ENCODE measurements at regions not wholly inside any gene's neighbourhood (a gene's known extent, or its start where the extent isn't known, plus 50 kb on each side); places are given as distances from the start of the nearest gene placed in this dataset.
A peak's percentile ranks its signal among the peaks of the same experiment; 100 is the strongest.
"Not testable (repeated sequence)": the region's sequence is repeated elsewhere in the genome, so short reads cannot be mapped to it uniquely, and the experiment has no call there.

- FAIRE-seq (no peak), DNase-seq (ENCODE audit: low spot score) (no peak)
Observed at GRCh38 chr18:60892441-60892840, 440.8 kb upstream of the CDH20 start.

DNA sequence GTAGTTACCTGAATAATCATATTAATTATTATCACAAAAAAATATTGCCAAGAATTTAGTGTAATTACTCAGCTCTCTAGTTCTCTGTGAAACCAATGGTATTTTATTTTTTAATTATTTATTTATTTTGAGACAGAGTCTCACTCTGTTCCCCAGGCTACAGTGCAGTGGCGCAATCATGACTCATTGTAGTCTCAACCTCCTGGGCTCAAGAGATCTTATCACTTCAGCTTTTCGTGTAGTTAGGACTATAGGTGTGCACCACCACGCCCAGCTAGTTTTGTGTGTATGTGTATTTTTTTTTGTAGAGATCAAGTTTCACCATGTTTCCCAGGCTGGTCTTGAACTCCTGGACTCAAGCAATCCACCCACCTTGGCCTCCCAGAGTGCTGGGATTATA is 440.4 kb upstream of the CDH20 start:
- no peak for FAIRE-seq
- peak; percentile 16 for DNase-seq (ENCODE audit: low spot score)

GRCh38 chr18:60893355-60894097 is 439.7 kb upstream of the CDH20 start:
- no peak for FAIRE-seq

GRCh38 chr18:60894254-60894945 is 438.8 kb upstream of the CDH20 start:
- DNase-seq (ENCODE audit: low spot score) (no peak), FAIRE-seq (no peak)

More at GRCh38 chr18:60893355-60894097, 439.7 kb upstream of the CDH20 start:
- no peak for DNase-seq (ENCODE audit: low spot score)

DNA sequence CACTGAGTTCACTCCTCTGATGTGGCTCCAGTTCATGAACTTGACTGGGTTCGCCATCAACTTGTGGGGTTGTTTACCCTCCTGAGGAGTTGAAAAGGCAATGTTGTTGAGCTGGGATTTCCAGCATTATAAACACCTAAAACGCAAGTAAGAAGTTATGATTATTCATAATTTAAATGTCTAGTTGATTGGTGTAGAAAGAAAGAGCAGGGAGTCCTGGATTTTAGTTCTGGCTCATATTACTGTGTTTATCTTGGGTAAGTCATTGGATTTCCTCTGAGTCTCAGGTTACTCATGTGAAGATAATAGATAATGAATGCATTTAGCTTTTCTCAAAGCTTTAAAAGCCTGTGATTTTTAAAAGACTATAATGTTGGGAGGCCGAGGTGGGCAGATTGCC is 438.0 kb upstream of the CDH20 start:
- FAIRE-seq = no peak
- DNase-seq (ENCODE audit: low spot score) = no peak

- DNase-seq (ENCODE audit: low spot score) = no peak
- no peak for FAIRE-seq
Observed at GRCh38 chr18:60898111-60898510, 435.1 kb upstream of the CDH20 start.

- DNase-seq (ENCODE audit: low spot score) (no peak), FAIRE-seq (no peak)
Observed at GRCh38 chr18:60905699-60906098, 427.5 kb upstream of the CDH20 start.

DNA sequence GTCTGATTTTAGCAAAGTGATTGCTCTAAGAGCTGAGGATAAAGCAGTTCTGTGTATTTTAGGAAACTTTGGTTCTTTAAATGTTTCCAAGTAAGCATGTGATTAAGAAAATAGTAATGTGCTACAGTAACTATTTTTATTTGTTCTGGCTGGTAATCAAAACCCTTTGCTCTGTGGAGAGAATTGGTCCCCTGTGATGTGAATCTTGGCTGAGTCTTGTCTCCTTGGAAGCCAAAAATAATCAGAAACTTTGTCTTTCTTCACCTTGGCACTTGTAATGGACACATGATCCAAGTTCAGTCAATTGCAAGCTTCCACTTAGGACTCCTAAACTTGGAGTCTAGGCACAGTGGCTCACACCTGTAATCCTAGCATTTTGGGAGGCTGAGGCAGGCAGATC is 422.7 kb upstream of the CDH20 start:
- DNase-seq (ENCODE audit: low spot score) (no peak), FAIRE-seq (no peak)

- FAIRE-seq = no peak
- DNase-seq (ENCODE audit: low spot score) = no peak
Observed at GRCh38 chr18:60911504-60911903, 421.7 kb upstream of the CDH20 start.

DNA sequence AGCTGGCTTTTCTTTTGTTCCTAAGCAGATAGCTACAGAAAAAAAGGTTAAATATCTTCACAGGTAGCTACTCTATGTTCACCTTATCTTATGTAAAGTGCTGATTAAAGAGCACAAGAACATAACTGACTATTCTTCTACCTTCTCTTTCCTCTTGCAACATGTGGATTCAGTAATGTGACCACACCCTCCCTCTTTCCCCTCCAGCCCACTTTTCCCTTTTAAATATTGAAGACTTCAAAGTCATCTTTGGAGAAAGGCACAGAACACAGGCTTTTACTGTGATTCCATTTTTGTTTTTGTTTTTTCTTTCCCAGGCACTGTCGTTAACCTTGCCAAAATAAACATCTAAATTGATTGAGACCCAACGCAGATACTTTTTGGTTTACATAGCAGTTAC is 418.1 kb upstream of the CDH20 start:
- DNase-seq (ENCODE audit: low spot score) (no peak), FAIRE-seq (no peak)

GRCh38 chr18:60918862-60919261 is 414.4 kb upstream of the CDH20 start:
- FAIRE-seq; DNase-seq (ENCODE audit: low spot score): not testable (repeated sequence)

DNA sequence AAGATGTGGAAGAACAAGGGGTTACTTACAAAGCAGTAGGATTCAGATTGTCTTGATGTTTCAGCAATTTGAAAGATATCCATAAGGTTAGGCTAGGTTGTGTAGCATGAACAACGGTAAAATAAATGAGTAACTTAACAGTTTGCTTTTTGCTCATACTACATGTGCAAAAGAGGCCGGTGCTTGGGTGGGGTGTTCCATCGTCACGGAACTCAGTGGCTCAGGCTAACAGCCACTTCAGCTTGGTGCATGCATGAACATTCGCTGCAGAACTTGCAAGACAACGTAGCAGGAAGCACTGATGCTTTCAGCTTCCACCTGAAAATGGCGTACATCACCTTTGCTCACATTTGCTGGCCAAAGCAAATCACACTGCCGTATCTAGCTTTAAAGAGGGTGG is 407.3 kb upstream of the CDH20 start:
- DNase-seq (ENCODE audit: low spot score) = no peak
- no peak for FAIRE-seq

- DNase-seq (ENCODE audit: low spot score) = no peak
- FAIRE-seq = no peak
Observed at GRCh38 chr18:60929966-60930365, 403.3 kb upstream of the CDH20 start.

DNA sequence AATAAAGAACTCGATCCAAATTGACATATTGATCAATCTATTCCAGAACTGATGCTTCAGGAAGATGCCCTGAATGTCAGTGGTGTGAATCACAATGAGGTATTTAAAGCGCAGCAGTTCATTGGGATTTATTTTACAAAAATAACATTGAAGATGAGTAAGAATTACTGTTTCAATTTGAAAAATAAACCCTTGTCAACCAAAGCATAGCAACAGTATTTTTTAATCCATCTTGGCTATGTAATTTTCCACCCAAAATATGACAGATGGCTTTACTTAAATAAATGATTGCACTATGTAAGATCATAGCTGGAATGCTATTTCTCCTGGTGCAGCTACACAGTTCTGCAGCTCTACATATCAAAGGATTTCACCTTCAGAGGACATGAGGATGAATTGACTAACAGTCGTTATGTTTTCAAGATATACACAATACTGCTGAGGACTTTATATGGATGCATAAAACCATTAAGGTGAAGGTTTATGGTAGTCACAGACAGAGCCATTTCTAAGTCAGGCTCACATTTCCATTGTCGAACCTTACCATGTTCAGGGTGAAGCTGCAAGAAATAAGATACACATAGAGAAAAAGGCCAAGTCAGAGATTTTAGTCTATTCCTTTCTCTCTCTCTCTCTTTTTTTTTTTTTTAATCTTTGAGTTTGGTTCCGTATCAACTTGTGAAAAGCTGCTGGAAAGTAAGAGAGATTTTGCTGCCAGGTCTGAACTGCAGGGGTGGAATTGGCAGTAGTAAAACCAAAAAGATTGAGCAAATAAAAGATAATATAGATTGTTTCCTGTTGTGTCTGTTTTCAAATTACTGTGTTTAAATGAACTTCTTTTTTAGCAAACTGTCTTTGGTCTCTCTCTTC is 398.0 kb upstream of the CDH20 start:
- no peak for DNase-seq (ENCODE audit: low spot score)
- no peak for FAIRE-seq

GRCh38 chr18:60936101-60936500 is 397.1 kb upstream of the CDH20 start:
- no peak for DNase-seq (ENCODE audit: low spot score)
- no peak for FAIRE-seq

- FAIRE-seq (no peak), DNase-seq (ENCODE audit: low spot score) (no peak)
Observed at GRCh38 chr18:60943297-60943696, 389.9 kb upstream of the CDH20 start.

DNA sequence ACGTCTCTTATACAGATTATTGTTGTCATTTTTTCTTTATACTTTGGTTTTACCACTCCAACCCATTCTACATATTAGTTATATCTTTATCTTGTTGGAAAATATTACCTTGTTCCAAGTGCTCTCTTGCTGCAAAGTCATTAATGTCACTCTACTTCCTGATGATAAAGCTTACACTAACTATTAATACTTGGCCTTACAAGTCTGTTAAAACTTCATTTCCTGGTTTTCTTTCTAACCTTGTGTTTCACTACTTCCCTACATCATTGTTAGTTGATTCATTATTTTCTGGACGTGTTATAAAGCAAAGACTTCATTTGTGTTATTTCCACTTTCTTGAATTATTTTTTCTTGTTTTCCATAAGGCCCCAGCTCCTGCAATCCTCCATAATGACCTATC is 382.6 kb upstream of the CDH20 start:
- FAIRE-seq = no peak
- no peak for DNase-seq (ENCODE audit: low spot score)

GRCh38 chr18:60951091-60951490 is 382.1 kb upstream of the CDH20 start:
- FAIRE-seq = no peak
- DNase-seq (ENCODE audit: low spot score) = no peak

DNA sequence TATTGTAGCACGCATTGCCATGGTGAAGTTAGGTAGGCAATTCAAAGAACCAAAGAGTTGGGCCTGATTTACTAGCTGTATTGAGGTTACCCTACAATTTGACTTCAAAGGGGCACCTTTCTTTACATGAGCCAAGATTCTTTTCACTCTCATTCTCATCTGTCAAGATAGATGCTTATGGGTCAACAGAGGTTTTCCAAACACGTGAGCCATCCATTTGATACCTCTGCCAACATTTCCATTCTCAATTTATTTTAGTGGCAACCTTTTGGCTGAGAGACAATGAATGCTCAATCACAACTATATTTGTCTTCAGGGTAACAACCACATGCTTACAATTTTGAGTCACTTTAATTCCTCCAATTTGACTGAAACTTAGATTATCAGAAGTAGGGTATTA is 370.6 kb upstream of the CDH20 start:
- FAIRE-seq (no peak), DNase-seq (ENCODE audit: low spot score) (no peak)

DNA sequence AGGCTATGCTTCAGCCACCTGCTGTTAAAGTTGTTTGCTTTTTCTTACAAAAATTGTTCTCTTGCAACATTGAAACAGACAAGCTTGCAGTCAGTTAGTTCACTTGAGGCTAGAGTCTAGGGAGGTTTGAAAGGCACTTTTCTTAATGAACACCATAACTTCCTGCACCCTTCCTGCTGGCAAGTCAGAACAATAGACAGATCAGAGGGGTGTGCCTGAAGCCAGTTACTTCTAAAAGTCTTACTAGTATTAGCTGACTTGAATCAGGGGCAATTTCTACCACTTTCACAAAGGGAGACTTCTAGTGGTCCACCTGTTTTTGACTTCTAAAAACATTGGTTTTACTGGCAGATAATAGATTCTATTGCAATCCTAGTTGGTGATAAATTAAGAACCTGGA is 367.4 kb upstream of the CDH20 start:
- no peak for FAIRE-seq
- DNase-seq (ENCODE audit: low spot score) = no peak

- FAIRE-seq = no peak
- DNase-seq (ENCODE audit: low spot score) = no peak
Observed at GRCh38 chr18:60966876-60967275, 366.4 kb upstream of the CDH20 start.

- no peak for FAIRE-seq
- DNase-seq (ENCODE audit: low spot score) = no peak
Observed at GRCh38 chr18:60975420-60975819, 357.8 kb upstream of the CDH20 start.
